NB4 (cell line): ENCODE measurements at regions not wholly inside any gene's neighbourhood (a gene's known extent, or its start where the extent isn't known, plus 50 kb on each side); places are given as distances from the start of the nearest gene placed in this dataset.

Experiments used
- POLR2A ChIP-seq: IDR thresholded peaks from 2 replicates; pipeline ENCODE4 v1.6.1; 2011; ENCODE audit warnings: mild to moderate bottlenecking; ENCODE audit not compliant: insufficient read length; ENCODE audit errors: extremely low read depth
- TF ChIP-seq, protein P1 (sequence below): IDR thresholded peaks from one replicate; pipeline ENCODE4 v1.5.1; 2012; ENCODE audit warnings: low read depth, low read length
- TF ChIP-seq, protein P2 (sequence below): IDR thresholded peaks from 2 replicates; pipeline ENCODE4 v1.6.1; 2011; ENCODE audit warnings: low read depth, low read length

DNA sequence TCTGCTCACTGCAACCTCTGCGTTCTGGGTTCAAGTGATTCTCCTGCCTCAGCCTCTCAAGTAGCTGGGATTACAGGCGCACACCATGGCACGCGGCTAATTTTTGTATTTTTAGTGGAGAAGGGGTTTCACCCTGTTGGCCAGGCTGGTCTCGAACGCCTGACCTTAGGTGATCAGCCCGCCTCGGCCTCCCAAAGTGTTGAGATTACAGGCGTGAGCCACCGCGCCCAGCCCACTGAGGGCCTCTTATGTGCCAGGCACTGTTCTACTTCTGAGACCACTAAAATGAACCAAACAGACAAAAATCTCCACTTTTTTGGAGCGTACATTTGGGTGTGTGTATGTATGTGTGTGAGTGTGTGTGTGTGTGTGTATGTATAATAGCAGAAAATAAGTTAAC lies 117.2 kb upstream of the H2AZ1 start:
- TF ChIP-seq, protein P1, sequence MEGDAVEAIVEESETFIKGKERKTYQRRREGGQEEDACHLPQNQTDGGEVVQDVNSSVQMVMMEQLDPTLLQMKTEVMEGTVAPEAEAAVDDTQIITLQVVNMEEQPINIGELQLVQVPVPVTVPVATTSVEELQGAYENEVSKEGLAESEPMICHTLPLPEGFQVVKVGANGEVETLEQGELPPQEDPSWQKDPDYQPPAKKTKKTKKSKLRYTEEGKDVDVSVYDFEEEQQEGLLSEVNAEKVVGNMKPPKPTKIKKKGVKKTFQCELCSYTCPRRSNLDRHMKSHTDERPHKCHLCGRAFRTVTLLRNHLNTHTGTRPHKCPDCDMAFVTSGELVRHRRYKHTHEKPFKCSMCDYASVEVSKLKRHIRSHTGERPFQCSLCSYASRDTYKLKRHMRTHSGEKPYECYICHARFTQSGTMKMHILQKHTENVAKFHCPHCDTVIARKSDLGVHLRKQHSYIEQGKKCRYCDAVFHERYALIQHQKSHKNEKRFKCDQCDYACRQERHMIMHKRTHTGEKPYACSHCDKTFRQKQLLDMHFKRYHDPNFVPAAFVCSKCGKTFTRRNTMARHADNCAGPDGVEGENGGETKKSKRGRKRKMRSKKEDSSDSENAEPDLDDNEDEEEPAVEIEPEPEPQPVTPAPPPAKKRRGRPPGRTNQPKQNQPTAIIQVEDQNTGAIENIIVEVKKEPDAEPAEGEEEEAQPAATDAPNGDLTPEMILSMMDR: no peak
- no peak for TF ChIP-seq POLR2A
- TF ChIP-seq, protein P2, sequence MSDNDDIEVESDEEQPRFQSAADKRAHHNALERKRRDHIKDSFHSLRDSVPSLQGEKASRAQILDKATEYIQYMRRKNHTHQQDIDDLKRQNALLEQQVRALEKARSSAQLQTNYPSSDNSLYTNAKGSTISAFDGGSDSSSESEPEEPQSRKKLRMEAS: no peak
